NK-92 (cell line): ENCODE measurements at regions not wholly inside any gene's neighbourhood (a gene's known extent, or its start where the extent isn't known, plus 50 kb on each side); places are given as distances from the start of the nearest gene placed in this dataset.

Source experiments
- DNase-seq: peaks from one replicate; lab custom pipeline; 2025; ENCODE audit not compliant: unreplicated experiment; lab: John Stamatoyannopoulos, UW

DNA sequence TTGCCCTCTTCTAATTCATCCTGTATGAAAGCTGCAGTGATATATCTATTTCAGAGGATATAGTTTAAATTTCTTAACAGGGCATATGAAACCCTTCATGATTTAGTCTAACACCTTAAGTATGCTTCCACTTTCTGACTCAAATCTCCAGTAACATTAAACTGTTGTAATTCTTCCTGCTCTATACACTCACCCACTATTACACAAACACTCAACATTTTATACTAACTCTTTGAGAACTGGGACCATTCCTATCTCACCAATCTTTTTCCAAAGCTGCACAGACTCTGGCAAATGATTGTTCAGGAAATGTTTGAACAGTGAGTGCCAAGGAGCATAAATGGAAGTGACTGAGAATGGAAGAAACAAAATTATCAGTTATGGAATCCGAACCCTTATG is 560.4 kb upstream of the DPPA4 start:
- no peak for DNase-seq

DNA sequence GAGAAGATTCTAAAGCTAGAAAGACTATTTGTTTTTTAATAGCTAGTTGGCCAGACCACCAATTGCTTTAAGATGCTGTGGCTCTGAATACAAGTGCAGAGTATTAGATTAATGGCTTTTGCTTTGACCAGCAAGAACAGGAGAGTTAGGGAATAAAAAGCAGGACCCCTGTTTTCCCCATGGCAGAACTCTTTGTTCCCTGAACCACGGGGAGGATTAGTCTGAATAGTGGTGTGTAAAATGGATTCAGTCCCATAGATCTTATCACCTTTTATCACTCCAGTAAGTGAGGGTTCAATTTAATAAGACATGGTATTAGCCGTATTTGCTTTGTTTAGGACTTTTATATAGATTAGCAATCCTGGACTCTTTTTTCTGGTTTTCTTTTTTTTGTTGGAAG is 562.6 kb upstream of the DPPA4 start:
- no peak for DNase-seq

DNA sequence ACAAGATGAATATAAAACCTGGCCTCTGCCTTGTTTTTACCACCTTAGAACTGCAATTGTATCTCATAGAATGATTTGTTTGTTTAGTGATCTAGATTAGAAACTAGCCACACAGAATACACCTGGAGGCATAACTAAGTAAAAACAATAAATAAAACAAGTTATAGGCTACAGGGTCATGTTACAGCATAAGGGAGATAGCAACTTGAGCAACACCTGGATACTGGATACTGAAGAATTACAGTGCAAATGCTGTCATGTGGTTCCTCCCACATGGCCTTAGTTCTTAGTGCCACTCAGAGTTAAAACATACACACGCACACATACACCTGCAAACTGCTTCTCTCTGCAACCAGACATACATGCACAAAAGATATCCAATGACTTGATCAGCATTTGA is 563.4 kb upstream of the DPPA4 start:
- DNase-seq, result no peak

DNA sequence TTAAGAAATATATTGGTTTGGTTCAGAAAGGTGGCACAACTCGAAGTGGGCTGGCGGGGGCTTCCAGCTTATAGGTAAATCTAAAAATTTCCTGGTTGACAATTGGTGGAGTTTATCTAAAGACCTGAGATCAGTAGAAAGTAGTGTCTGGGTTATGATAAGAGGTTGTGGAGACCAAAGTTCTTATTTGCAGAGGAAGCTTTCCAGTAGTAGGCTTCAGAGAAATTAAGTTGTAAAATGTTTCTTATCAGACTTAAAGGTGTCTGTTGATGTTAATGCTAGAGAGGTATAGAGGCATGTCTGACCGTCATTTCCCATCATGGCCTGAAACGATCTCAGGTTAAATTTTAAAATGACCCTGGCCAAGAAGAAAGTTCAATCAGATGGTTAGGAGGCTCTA is 565.2 kb upstream of the DPPA4 start:
- DNase-seq, result no peak

DNA sequence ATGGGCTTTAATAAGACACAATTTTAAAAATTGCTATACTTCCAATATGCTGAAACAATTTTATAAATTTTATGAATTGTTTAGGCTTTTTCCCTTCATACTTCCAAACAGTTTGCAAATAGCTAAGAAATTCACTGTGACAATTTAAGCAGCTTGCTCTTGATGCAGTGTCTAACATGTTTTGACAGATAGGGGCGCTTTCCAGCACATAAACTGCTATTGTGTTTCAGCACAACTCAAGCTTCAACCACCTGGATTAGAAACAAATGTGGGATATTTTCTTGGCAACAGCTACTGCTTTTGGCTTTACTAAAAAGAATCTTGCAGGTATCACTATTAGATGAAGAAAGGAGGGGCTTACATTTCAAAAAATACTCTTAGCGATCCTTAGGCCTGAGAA is 565.8 kb upstream of the DPPA4 start:
- no peak for DNase-seq

DNA sequence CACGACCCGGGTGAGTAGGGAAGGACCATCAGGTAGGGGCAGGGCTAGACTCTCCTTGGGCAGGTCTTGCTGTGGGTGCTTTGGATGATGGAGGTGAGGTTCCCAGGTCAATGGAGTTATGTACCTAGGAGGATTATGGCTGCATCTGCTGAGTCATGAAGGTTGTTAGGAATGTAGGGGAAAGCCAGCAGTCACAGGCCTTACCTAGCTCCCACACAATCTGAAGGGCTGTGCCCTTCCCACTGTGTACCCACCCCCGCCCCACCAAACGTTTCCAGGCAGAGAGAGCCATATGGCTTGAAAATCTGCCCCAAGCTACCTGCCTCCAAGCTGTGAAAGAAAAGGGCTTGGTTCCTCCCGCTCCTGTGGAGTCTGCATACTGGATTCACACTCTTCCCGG is 573.4 kb upstream of the DPPA4 start:
- no peak for DNase-seq

DNA sequence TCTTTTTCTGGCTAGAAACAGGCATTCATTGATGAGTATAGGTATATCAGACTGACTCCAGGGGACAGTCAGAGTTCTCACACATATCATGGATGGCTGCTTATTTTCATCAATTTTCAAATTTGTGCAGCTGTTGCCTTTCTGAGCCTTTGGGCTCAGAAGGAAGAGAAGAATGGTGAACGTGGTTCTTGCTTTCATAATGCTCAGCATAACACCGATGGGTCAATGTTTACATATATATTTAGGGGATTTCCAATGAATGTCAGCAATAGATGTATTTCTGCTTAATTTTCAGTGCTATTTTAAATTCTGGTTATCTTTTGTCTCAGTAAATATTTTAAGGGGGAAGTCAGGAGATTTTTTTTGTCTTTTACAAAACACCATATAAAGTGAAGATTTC is 581.4 kb upstream of the DPPA4 start:
- DNase-seq, result no peak

DNA sequence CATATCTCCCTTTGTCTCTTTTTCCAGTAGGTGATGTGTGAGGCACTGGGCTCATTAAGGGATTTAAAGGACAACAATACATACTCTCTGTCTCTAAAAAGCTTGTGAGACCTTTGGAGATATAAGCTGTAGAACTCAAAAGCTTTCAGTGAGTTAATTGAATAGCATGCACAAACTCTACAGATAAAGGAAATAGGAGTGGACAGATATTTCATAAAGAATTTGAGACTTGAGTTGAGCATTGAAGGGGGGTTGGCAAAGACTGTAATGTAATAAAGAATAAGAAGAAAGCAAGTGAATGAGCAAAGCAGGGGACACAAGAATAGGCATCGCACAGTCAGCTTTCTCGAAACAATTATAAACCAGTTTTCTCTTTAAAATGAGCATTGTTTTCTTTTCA is 583.4 kb upstream of the DPPA4 start:
- DNase-seq, result no peak

DNA sequence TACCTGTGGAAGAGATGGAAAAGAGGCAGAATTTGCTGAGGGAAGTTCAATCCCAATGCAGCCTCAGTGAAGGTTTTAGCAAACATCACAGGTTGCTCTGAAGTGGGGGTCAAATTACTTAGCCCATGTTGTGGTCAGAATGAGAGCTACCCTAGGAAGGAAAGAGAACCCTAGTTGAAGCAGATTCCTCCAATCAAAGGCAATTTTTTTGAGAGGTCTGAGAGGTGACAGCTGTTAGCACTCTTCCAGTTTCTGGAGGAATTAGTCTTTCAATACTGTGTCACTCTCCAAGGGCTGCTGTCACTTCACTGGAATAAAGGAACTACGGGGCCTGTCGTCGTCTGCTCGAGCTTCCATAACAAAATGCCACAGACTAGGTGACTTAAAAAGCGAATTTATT is 584.2 kb upstream of the DPPA4 start:
- no peak for DNase-seq

DNA sequence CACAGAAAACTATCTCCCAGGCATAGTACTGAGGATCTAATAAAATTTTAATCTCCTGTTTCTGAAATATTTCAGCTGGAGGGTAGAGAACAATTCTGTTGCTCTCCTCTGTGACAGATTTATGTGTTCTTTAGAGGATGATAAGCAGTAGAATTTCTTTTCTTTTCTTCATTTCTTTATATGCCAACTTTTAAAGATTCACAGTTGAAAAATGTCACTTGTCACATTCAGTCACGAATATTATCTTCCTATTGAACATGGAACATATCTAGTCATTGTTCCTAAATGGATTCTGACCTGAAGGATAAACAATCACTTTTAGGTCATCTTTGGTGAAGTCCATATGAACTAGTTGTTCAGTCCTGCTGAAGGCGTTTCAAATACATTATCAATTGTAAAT is 585.5 kb upstream of the DPPA4 start:
- DNase-seq, result no peak

DNA sequence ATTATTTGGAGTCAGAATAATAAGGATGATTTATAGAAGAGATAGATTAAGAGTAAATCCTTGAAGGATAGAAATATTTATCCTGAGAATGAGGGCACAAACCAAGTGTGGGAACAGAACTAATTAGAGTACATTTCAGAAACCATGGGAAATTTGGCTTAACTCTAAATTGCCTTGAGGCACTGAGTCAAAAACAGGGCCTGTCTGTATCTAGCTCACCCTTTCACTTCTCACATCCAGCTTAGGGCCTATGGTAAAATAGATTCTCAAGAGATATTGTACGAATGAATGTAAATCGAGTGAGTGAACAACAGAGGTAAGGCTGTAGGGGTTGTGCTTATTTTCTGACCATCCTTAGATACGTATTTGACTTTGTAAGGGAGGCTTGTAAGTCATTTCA is 586.1 kb upstream of the DPPA4 start:
- DNase-seq, result no peak

DNA sequence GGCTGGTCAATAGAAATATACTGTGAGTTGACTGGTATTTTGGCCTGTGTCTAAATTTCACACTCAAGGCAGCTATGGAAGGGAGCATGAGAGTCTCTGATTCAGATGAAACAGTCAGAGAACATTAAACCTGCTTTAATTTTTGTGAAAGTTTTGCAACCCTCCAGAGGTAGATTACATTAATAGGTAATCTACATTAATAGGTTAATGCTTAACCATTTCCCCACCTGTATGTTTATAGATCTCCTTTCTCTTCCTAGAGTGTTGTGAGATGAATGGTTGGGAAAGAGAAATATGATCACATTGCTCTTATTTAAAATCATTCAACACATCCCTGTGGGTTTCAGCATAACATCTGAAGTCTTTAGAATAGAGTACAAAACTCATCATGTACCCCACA is 586.9 kb upstream of the DPPA4 start:
- DNase-seq, result no peak

DNA sequence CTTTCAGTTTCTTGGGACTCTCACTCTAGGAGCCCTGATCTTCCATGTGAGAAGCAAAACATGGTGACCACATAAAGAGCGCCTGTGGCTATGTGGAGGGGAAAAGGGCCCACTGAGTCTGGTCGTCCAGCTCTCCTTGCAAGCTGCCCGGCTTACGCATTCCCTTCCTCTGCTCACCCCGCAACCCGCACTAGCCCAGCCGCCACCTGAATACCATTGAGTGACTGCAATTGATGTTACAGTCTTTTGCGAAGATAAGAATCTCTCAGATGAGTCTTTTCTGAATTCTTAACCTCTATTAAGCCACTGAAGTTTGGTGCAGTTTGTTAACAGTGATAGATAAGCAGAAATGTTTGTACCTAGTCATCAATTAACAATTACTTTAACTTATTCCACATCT is 589.0 kb upstream of the DPPA4 start:
- no peak for DNase-seq

DNA sequence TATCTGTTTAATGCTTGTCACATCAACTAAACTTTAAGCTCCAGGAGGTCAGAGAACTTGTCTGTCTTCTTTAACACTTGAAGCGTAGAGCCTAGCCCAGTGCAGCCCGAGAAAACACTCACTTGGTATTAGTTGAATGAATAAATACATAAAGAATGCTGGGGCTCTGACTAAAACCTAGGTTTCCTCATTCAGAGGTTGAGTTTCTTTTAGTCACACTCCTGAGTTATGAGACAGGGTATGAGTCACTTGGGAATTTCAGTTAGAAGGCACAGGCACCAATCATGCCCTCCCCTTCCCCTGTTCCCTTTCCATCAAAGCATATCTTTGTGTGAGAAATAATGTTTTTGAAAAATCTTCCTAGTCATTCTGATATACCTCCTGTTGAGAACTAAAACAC is 589.8 kb upstream of the DPPA4 start:
- no peak for DNase-seq

DNA sequence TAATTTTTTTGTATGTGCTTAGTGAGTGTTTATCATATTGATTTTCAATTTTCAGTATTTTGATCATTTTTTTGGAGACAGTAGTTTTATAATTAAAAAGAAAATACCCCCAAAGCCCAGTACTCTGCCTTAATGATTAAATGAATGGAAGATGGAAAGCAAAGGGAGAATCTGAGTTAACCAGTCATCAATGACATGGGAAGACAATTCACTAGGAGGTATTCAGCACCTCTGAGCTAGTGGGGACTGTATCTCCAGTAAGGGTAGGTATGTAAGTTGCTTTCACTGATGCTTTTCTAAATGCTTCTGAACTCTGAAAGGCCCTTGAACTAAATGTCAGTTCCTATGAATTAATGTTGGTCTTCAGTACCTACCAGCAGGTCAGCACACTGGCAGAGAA is 590.4 kb upstream of the DPPA4 start:
- DNase-seq, result no peak

DNA sequence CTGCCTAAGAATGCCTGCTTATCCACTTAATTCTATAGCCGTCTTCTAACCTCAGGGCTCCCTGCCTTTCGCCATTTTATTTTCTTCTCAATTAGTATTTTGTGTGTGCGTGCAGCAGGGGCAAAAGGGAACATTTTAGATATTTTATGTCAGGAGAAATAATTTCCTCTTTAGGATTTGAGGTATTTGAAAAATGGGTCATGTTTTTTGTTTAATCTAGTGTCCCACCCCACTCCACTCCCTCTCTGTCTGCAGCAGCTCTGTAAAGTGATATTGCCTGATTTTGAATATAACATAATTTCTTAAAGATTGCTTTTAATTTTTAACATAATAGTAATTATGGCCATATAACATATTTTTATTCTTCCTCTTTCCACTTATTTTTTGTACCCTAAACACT is 593.2 kb upstream of the DPPA4 start:
- DNase-seq, result no peak

DNA sequence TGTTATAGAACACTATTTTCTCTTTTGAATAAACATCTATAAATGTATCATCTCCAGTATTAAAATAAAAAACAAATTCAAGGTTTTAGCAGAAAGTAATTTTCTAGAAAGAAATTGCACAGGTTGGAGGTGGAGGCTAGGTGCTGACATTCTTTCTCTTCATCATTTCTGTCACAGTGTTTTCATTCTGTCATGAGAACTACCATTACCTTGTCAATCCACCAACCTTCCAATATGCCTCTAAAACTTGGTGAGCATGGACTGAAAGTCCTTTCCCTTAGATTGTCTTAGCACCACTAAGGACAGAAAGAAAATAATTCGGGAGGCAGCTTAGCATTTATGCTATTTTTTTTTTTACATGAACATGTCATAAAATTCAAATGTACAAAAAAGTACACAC is 596.2 kb upstream of the DPPA4 start:
- no peak for DNase-seq

DNA sequence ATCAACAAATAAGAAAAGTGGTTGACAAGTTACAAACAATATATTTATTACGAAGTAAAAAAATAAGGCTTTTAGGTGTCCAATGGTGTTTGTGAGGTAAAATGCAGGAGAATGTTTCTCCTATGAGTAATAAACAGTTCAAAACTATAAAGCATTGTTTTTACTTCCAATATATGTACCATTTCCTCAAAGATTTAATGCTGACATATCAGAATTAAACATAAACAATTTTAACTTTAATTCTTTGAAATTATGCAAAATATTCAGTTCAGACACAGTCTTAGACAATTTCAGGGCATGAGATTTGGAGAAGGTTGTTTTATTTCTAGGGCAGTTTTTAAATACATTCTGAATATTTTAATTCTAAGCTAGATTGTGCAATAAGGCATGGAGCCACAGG is 602.5 kb upstream of the DPPA4 start:
- no peak for DNase-seq

DNA sequence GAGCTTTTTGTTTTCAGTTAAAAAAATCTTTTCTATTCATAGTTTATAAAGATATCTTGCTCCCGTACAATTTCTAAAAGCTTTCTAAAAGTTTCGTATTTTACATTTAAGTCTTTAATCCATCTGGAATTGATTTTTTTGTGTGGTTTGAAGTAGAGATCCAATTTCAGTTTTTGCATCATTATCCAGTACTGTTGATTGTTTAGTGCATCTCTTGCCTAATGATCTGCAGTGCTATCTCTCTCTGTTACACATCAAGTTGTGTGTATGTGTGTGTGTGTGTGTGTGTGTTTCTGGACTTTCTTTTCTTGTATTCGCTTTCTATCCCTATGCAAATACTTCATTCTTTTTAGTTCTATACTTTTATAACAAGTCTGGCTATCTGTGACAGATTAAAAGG is 605.8 kb upstream of the DPPA4 start:
- DNase-seq, result no peak

DNA sequence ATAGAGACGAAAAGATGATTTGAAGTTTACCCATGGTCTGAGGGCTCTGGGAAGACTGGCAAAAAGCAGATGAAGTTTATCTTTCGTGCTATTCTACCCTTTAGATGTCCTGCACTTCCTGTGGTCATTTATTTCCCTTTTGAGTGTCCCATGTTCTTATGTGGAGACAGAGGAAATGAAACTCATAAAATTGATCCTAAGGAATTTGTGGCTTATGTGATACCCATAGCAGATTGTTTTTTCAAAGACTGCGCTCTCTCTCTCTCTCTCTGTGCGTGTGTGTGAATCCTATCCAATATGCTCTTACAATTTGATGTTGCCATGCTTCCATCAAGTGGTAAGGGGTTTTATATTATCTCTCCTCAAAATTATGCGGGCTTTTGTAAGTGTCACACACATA is 607.5 kb upstream of the DPPA4 start:
- DNase-seq, result no peak

DNA sequence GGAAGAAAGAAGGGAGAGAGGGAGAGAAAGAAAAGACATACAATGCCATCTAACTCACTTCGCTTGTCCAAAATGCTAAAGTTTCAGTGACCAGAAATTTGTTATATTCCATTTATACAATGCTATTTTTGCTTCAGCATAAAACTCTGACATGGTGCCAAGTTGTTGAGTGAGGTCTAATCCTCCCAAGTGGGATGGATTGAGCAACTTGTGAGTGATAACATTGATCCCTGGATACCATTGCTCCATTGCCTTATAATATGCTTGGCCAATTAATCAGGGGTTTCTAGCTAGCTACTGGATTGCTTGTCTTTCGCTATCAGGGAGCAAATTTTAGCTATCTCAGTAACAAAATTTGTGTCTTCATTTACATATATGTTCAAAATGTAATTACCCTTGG is 615.6 kb upstream of the DPPA4 start:
- DNase-seq, result no peak

DNA sequence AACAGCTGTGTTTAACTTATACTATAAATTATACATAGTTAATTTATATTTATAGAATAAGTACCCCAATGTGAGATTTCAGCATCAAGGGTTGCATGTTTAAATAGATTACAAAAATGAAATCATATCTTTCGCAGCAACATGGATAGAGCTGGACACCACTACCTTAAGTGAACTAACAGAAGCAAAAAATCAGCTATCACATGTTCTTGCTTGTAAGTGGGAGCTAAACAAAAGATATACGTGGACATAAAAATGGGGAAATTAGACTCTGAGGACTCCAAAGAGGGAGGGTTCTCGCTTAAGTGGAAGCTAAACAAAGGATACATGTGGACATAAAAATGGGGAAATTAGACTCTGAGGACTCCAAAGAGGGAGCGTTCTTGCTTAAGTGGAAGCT is 626.5 kb upstream of the DPPA4 start:
- DNase-seq, result no peak

DNA sequence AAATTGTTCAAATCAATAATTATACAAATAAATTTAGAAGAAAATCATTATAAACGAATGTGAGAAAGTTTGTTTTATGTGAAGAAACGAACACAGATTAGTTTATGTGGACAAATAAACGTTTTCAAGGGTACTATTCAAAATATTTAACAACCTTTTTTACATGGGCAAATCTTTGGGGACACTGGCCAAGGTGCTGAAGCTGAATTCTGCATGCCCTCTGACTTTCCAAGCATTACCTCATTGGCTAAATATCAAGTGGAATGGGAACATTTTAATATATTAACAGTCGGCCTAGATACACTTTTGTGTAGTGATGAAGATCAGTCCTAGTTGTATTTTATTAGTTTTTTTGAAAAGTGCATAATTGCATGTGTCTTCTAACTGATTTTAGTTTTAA is 636.4 kb upstream of the DPPA4 start:
- DNase-seq, result no peak

DNA sequence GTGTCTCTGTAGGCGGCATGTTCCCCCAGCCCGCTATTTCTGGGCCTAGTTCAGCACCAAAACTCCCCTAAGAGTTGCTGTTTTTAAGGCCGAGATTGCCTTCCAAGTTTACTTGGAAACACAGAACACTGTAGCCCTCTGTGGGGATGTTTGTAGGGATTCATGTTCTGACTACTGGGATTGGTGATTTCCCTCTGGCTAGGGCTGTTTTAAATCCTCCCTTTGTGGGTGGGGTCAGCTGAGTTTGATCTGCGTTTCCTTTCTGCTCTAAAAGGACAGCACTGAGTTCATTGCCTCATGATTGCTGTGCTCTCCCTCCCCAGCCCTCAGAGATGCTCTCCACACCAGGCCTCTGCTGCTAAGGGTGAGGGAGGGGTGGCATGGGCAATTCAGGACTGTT is 640.6 kb upstream of the DPPA4 start:
- DNase-seq, result no peak
